ENCODE measurements at regions not wholly inside any gene's neighbourhood (a gene's known extent, or its start where the extent isn't known, plus 50 kb on each side); places are given as distances from the start of the nearest gene placed in this dataset.

GRCh38 chr7:18257711-18258110, 230.1 kb upstream of the PRPS1L1 start:
- Histone ChIP-seq H3K27ac (ENCODE audit: low read depth) (no peak overlapping the region), H4K20me1 (replicated peaks; ENCODE audit: insufficient read depth) (no peaks in the 10 kb centered on the region), H3K4me3 (no peak overlapping the region), H3K4me1 (ENCODE audit: insufficient read depth) (no peaks in the 10 kb centered on the region), H3K9me2 (ENCODE audit: insufficient read depth) (no peaks in the 10 kb centered on the region), H3F3A (replicated peaks; ENCODE audit: low read depth) (no peaks in the 10 kb centered on the region), H2AFZ (no peak overlapping the region), H3K4me2 (no peak overlapping the region), H3K36me3 (ENCODE audit: insufficient read depth) (no peaks in the 10 kb centered on the region), H3K79me2 (replicated peaks; ENCODE audit: insufficient read depth) (no peaks in the 10 kb centered on the region), H3K27me3 (ENCODE audit: insufficient read depth) (no peaks in the 10 kb centered on the region)
- no peaks in the 10 kb centered on the region for H3K4me1 Mint-ChIP-seq
- TF ChIP-seq STAT1 (IDR thresholded peaks at IDR 0.05; ENCODE audit: unreplicated experiment) (no peak), REST (IDR thresholded peaks at IDR 0.05; ENCODE audit: unreplicated experiment) (no peak), CREB1 (CRISPR knock-in tag; IDR thresholded peaks at IDR 0.05; ENCODE audit: low read depth) (no peak), POLR2AphosphoS5 (IDR thresholded peaks at IDR 0.05; ENCODE audit: low read depth) (no peak), ZNF331 (CRISPR knock-in tag; IDR thresholded peaks at IDR 0.05; ENCODE audit: low read depth) (no peak), CTCF (conservative IDR thresholded peaks at IDR 0.05; ENCODE audit: low read depth in 2 of 2) (no peak), EZH2phosphoT487 (IDR thresholded peaks at IDR 0.05; ENCODE audit: unreplicated experiment) (no peak), ZNF114 (CRISPR knock-in tag; IDR thresholded peaks at IDR 0.05) (no peak), EZH2 (IDR thresholded peaks at IDR 0.05; ENCODE audit: low read depth, unreplicated experiment) (no peak), NANOG (IDR thresholded peaks at IDR 0.05; ENCODE audit: borderline replicate concordance) (no peak), JUNB (IDR thresholded peaks at IDR 0.05; ENCODE audit: unreplicated experiment) (no peak)
- TF ChIP-seq, protein P1, sequence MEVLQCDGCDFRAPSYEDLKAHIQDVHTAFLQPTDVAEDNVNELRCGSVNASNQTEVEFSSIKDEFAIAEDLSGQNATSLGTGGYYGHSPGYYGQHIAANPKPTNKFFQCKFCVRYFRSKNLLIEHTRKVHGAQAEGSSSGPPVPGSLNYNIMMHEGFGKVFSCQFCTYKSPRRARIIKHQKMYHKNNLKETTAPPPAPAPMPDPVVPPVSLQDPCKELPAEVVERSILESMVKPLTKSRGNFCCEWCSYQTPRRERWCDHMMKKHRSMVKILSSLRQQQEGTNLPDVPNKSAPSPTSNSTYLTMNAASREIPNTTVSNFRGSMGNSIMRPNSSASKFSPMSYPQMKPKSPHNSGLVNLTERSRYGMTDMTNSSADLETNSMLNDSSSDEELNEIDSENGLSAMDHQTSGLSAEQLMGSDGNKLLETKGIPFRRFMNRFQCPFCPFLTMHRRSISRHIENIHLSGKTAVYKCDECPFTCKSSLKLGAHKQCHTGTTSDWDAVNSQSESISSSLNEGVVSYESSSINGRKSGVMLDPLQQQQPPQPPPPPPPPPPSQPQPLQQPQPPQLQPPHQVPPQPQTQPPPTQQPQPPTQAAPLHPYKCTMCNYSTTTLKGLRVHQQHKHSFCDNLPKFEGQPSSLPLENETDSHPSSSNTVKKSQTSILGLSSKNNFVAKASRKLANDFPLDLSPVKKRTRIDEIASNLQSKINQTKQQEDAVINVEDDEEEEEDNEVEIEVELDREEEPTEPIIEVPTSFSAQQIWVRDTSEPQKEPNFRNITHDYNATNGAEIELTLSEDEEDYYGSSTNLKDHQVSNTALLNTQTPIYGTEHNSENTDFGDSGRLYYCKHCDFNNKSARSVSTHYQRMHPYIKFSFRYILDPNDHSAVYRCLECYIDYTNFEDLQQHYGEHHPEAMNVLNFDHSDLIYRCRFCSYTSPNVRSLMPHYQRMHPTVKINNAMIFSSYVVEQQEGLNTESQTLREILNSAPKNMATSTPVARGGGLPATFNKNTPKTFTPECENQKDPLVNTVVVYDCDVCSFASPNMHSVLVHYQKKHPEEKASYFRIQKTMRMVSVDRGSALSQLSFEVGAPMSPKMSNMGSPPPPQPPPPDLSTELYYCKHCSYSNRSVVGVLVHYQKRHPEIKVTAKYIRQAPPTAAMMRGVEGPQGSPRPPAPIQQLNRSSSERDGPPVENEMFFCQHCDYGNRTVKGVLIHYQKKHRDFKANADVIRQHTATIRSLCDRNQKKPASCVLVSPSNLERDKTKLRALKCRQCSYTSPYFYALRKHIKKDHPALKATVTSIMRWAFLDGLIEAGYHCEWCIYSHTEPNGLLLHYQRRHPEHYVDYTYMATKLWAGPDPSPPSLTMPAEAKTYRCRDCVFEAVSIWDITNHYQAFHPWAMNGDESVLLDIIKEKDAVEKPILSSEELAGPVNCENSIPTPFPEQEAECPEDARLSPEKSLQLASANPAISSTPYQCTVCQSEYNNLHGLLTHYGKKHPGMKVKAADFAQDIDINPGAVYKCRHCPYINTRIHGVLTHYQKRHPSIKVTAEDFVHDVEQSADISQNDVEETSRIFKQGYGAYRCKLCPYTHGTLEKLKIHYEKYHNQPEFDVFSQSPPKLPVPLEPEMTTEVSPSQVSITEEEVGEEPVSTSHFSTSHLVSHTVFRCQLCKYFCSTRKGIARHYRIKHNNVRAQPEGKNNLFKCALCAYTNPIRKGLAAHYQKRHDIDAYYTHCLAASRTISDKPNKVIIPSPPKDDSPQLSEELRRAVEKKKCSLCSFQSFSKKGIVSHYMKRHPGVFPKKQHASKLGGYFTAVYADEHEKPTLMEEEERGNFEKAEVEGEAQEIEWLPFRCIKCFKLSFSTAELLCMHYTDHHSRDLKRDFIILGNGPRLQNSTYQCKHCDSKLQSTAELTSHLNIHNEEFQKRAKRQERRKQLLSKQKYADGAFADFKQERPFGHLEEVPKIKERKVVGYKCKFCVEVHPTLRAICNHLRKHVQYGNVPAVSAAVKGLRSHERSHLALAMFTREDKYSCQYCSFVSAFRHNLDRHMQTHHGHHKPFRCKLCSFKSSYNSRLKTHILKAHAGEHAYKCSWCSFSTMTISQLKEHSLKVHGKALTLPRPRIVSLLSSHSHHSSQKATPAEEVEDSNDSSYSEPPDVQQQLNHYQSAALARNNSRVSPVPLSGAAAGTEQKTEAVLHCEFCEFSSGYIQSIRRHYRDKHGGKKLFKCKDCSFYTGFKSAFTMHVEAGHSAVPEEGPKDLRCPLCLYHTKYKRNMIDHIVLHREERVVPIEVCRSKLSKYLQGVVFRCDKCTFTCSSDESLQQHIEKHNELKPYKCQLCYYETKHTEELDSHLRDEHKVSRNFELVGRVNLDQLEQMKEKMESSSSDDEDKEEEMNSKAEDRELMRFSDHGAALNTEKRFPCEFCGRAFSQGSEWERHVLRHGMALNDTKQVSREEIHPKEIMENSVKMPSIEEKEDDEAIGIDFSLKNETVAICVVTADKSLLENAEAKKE (CRISPR knock-in tag; IDR thresholded peaks at IDR 0.05), result no peak
- TF ChIP-seq, protein P2, sequence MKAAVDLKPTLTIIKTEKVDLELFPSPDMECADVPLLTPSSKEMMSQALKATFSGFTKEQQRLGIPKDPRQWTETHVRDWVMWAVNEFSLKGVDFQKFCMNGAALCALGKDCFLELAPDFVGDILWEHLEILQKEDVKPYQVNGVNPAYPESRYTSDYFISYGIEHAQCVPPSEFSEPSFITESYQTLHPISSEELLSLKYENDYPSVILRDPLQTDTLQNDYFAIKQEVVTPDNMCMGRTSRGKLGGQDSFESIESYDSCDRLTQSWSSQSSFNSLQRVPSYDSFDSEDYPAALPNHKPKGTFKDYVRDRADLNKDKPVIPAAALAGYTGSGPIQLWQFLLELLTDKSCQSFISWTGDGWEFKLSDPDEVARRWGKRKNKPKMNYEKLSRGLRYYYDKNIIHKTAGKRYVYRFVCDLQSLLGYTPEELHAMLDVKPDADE (IDR thresholded peaks at IDR 0.05), result no peak
- no peak overlapping the region for H3K4me3 Mint-ChIP-seq
- H3K27me3 Mint-ChIP-seq (ENCODE audit: insufficient read depth, low read depth, poor library complexity), result no peaks in the 10 kb centered on the region
- no peak overlapping the region for H3K27ac Mint-ChIP-seq
- peaks cover 9% of the 10 kb centered on the region for H3K9me3 Mint-ChIP-seq
- DNase-seq (ENCODE audit: low spot score) (no peak), ATAC-seq (no peak; the same call in 2 of the 3 replicates)
- no peaks in the 10 kb centered on the region for H3K36me3 Mint-ChIP-seq (ENCODE audit: low read depth)

All from GM23338 (cell line).